Nephron progenitor cell (in vitro differentiated cells): ENCODE measurements at regions not wholly inside any gene's neighbourhood (a gene's known extent, or its start where the extent isn't known, plus 50 kb on each side); places are given as distances from the start of the nearest gene placed in this dataset.

Experiments
- DNase-seq: peaks from one replicate; pipeline ENCODE4 v3.0.0; 2021
- H3K27ac Mint-ChIP-seq: 2 replicates; pipeline ENCODE4 v1.8.0; 2021; ENCODE audit warnings: mild to moderate bottlenecking, moderate library complexity, mixed read lengths
- H3K27me3 Mint-ChIP-seq: 2 replicates; pipeline ENCODE4 v1.8.0; 2021; ENCODE audit warnings: mild to moderate bottlenecking, low read depth, mixed read lengths; ENCODE audit not compliant: poor library complexity
- H3K36me3 Mint-ChIP-seq: 2 replicates; pipeline ENCODE4 v1.8.0; 2021; ENCODE audit warnings: low read depth, mixed read lengths
- H3K4me1 Mint-ChIP-seq: 2 replicates; pipeline ENCODE4 v1.8.0; 2021; ENCODE audit warnings: mixed read lengths
- H3K4me3 Mint-ChIP-seq: 2 replicates; pipeline ENCODE4 v1.8.0; 2021; ENCODE audit warnings: mild to moderate bottlenecking, moderate library complexity, mixed read lengths
- H3K9me3 Mint-ChIP-seq: 2 replicates; pipeline ENCODE4 v1.8.0; 2021; ENCODE audit warnings: mild to moderate bottlenecking, moderate library complexity, mixed read lengths
- CTCF ChIP-seq: fragments of 200-600 bp; sonication (generic); IDR thresholded peaks from 2 replicates; pipeline ENCODE4 v1.5.0; 2021; ENCODE audit warnings: antibody characterized with exemption

DNA sequence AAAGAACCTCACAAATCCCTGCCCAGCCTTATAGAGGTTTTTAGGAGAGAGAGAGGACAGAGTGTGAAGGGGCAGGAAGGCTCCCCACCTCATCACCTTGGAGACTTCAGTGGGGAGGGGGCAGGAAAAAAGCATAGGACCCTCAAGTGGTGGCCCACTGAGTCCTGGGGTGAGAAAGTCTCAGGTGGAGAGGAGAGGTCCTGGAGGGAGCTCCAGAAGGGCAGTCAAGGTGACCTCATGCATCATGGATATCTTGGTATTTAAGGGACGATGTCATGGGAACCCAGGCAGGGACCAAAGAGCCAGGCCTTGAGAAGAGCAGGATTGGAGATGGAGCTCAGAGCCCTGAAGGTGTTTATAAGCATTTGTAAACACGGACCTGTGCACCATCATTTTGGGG, 204.5 kb downstream of the SLC4A3 start:
- DNase-seq = no peak
- Mint-ChIP-seq H3K4me1 (peaks cover 28% of the 10 kb centered on the region), H3K4me3 (no peak overlapping the region), H3K9me3 (peaks cover 10% of the 10 kb centered on the region), H3K27me3 (peaks cover 9% of the 10 kb centered on the region), H3K36me3 (no peaks in the 10 kb centered on the region), H3K27ac (no peak overlapping the region)
- TF ChIP-seq CTCF = no peak

GRCh38 chr2:219832904-219833303, 205.5 kb downstream of the SLC4A3 start:
- TF ChIP-seq CTCF = no peak
- Mint-ChIP-seq H3K27ac (no peak overlapping the region), H3K9me3 (peaks cover 10% of the 10 kb centered on the region), H3K4me1 (peaks cover 26% of the 10 kb centered on the region), H3K4me3 (no peak overlapping the region), H3K36me3 (no peaks in the 10 kb centered on the region), H3K27me3 (peaks cover 13% of the 10 kb centered on the region)
- DNase-seq = no peak

GRCh38 chr2:219835493-219835892, 208.1 kb downstream of the SLC4A3 start:
- peaks cover 13% of the 10 kb centered on the region for H3K27me3 Mint-ChIP-seq
- DNase-seq = no peak
- TF ChIP-seq CTCF = no peak
- H3K27ac Mint-ChIP-seq = no peak overlapping the region
- peaks cover 10% of the 10 kb centered on the region for H3K9me3 Mint-ChIP-seq
- no peaks in the 10 kb centered on the region for H3K36me3 Mint-ChIP-seq
- H3K4me3 Mint-ChIP-seq = no peak overlapping the region
- peaks cover 20% of the 10 kb centered on the region for H3K4me1 Mint-ChIP-seq

DNA sequence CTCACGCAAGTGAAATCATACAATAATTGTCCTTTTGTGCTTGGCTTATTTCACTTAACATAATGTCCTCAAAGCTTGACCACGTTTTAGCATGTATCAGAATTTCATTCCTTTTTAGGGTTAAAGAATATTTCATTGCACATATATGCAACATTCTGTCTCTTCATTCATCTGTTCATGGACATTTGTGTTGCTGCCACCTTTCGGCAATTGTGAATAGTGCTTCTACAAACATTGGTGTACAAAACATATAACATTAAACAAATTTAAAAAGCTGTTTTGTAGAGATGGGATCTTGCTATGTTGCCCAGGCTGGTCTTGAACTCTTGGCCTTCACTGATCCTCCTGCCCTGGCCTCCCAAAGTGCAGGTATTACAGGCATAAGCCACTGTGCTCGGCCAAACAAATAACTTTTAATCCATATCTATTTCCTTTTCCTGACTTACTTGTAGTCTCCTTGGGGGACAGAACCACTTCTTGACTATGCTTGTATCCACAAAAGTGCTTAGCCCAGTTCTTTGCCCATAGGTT, 209.3 kb downstream of the SLC4A3 start:
- H3K4me1 Mint-ChIP-seq = peaks cover 20% of the 10 kb centered on the region
- H3K36me3 Mint-ChIP-seq = no peaks in the 10 kb centered on the region
- H3K9me3 Mint-ChIP-seq = peaks cover 10% of the 10 kb centered on the region
- no peak overlapping the region for H3K27ac Mint-ChIP-seq
- H3K27me3 Mint-ChIP-seq = peaks cover 18% of the 10 kb centered on the region
- no peak for TF ChIP-seq CTCF
- H3K4me3 Mint-ChIP-seq = no peak overlapping the region
- no peak for DNase-seq

- Mint-ChIP-seq H3K27me3 (peaks cover 18% of the 10 kb centered on the region), H3K4me3 (peak overlapping the region; percentile 49), H3K9me3 (no peaks in the 10 kb centered on the region), H3K27ac (peak overlapping the region; percentile 94), H3K36me3 (no peaks in the 10 kb centered on the region), H3K4me1 (peaks cover 52% of the 10 kb centered on the region)
- DNase-seq = peak; percentile 15
- TF ChIP-seq CTCF = no peak
Observed at GRCh38 chr2:219844401-219845091, 217.1 kb downstream of the SLC4A3 start.

DNA sequence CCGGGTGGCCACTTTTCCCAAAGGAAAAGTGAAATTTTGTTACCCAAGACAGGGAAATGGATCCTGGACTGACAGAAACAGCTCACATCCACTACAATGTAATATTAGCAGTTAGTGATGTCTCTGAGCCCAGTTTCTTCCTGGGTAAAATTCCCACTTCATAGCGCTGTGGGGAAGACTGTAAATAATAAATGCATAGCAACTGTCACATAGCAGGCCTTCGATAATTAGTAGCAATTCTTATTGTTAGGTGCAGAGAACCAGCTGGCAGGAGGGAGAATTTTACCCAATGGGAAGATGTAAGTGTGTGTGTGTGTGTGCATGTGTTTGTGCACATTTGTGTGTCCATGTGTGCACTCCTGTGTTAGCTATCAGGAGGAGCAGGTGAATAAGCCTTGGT, 221.5 kb downstream of the SLC4A3 start:
- no peak for TF ChIP-seq CTCF
- H3K9me3 Mint-ChIP-seq = no peaks in the 10 kb centered on the region

More for the DNA sequence above, 221.5 kb downstream of the SLC4A3 start:
- DNase-seq = no peak
- Mint-ChIP-seq H3K4me1 (peaks cover 58% of the 10 kb centered on the region), H3K36me3 (no peaks in the 10 kb centered on the region), H3K27ac (no peak overlapping the region), H3K4me3 (no peak overlapping the region), H3K27me3 (peaks cover 20% of the 10 kb centered on the region)
